Loucy (cell line): ENCODE measurements at regions not wholly inside any gene's neighbourhood (a gene's known extent, or its start where the extent isn't known, plus 50 kb on each side); places are given as distances from the start of the nearest gene placed in this dataset.

Experiments used
- H2AFZ ChIP-seq: fragments of 200-600 bp; sonication (generic); 2 replicates; pipeline ENCODE4 v1.6.0; 2016; ENCODE audit warnings: antibody characterized with exemption, mild to moderate bottlenecking, low read length, moderate library complexity
- H3F3A ChIP-seq: fragments of 200-600 bp; 2 replicates; pipeline ENCODE4 v1.6.0; 2016; ENCODE audit warnings: antibody characterized with exemption, low read depth, mild to moderate bottlenecking
- H3K27me3 ChIP-seq: fragments of 200-600 bp; sonication (generic); 2 replicates; pipeline ENCODE4 v1.6.1; 2014; ENCODE audit warnings: low read length, mild to moderate bottlenecking; ENCODE audit not compliant: insufficient read depth, poor library complexity, severe bottlenecking
- H3K36me3 ChIP-seq: fragments of 200-600 bp; sonication (generic); 2 replicates; pipeline ENCODE4 v1.6.1; 2016; ENCODE audit warnings: low read length; ENCODE audit not compliant: insufficient read depth
- H3K4me1 ChIP-seq: fragments of 200-600 bp; sonication (generic); 2 replicates; pipeline ENCODE4 v1.5.1; 2014; ENCODE audit warnings: low read length, mild to moderate bottlenecking; ENCODE audit not compliant: insufficient read depth, poor library complexity, severe bottlenecking
- H3K4me2 ChIP-seq: fragments of 200-600 bp; sonication (generic); 2 replicates; pipeline ENCODE4 v1.6.0; 2014; ENCODE audit warnings: antibody characterized with exemption, low read length, low read depth, mild to moderate bottlenecking; ENCODE audit not compliant: poor library complexity, severe bottlenecking
- H3K4me3 ChIP-seq: fragments of 200-600 bp; sonication (generic); 2 replicates; pipeline ENCODE4 v1.5.1; 2014; ENCODE audit warnings: low read length, mild to moderate bottlenecking, mixed read lengths; ENCODE audit not compliant: poor library complexity, severe bottlenecking
- H3K79me2 ChIP-seq: fragments of 200-600 bp; sonication (generic); 2 replicates; pipeline ENCODE4 v1.6.1; 2014; ENCODE audit warnings: low read length; ENCODE audit not compliant: insufficient read depth
- H3K9ac ChIP-seq: fragments of 200-600 bp; sonication (generic); 2 replicates; pipeline ENCODE4 v1.6.0; 2014; ENCODE audit warnings: mild to moderate bottlenecking, low read depth, low read length, moderate library complexity; ENCODE audit not compliant: poor library complexity, severe bottlenecking
- H3K9me2 ChIP-seq: fragments of 200-600 bp; sonication (generic); replicated peaks from 2 replicates; pipeline ENCODE4 v1.6.1; 2016; ENCODE audit warnings: low read depth, low read length, mixed read lengths
- H3K9me3 ChIP-seq: fragments of 200-600 bp; sonication (generic); 2 replicates; pipeline ENCODE4 v1.6.1; 2014; ENCODE audit warnings: mild to moderate bottlenecking, antibody characterized with exemption, low read length, low read depth; ENCODE audit not compliant: insufficient read depth
- H4K20me1 ChIP-seq: fragments of 200-600 bp; sonication (generic); 2 replicates; pipeline ENCODE4 v1.6.0; 2014; ENCODE audit warnings: antibody characterized with exemption, low read length, mild to moderate bottlenecking; ENCODE audit not compliant: insufficient read depth, poor library complexity, severe bottlenecking
- EZH2phosphoT487 ChIP-seq: fragments of 200-600 bp; IDR thresholded peaks from 2 replicates; pipeline ENCODE4 v1.6.1; 2018; ENCODE audit warnings: antibody characterized with exemption, mild to moderate bottlenecking, moderate library complexity, borderline replicate concordance
- TF ChIP-seq, protein P1 (sequence below): fragments of 200-600 bp; sonication (generic); conservative IDR thresholded peaks from 2 replicates; pipeline ENCODE4 v1.5.1; 2014; ENCODE audit warnings: mild to moderate bottlenecking, antibody characterized with exemption, low read length

DNA sequence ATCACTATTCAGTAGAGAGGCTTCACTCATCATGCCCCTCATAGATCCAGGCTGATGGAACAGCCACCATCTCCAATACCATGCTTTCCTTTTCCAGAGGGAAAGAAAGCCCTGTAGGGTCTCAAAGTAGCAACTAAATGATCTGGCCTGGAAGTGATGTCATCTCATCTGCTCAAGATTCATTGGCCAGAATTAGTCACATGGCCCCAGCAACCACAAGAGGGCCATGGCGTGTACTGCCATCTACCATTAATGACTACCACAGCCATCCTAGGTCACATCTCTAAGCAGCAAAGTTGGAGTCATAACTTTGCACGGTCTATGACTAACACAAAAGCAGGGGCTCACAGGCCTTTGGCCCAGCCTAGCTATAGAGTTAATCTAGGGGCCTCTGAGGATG is 194.8 kb downstream of the KIT start:
- no peaks in the 10 kb centered on the region for H3F3A ChIP-seq
- H3K4me2 ChIP-seq = no peak overlapping the region

GRCh38 chr4:54852054-54852453 is 194.3 kb downstream of the KIT start:
- Histone ChIP-seq H2AFZ (no peak overlapping the region), H3K4me2 (no peak overlapping the region), H4K20me1 (no peaks in the 10 kb centered on the region), H3K36me3 (no peaks in the 10 kb centered on the region), H3K9ac (no peak overlapping the region), H3K9me2 (no peaks in the 10 kb centered on the region), H3K27me3 (no peaks in the 10 kb centered on the region), H3K79me2 (no peaks in the 10 kb centered on the region), H3K4me3 (no peak overlapping the region), H3K9me3 (no peaks in the 10 kb centered on the region), H3F3A (no peaks in the 10 kb centered on the region), H3K4me1 (no peaks in the 10 kb centered on the region)
- no peak for TF ChIP-seq EZH2phosphoT487

More for the DNA sequence above, 194.8 kb downstream of the KIT start:
- Histone ChIP-seq H3K9me2 (no peaks in the 10 kb centered on the region), H4K20me1 (no peaks in the 10 kb centered on the region), H3K9ac (no peak overlapping the region), H3K9me3 (no peaks in the 10 kb centered on the region), H3K4me1 (no peaks in the 10 kb centered on the region), H3K79me2 (no peaks in the 10 kb centered on the region), H3K4me3 (no peak overlapping the region), H3K36me3 (no peaks in the 10 kb centered on the region), H2AFZ (no peak overlapping the region), H3K27me3 (no peaks in the 10 kb centered on the region)
- TF ChIP-seq, protein P1, sequence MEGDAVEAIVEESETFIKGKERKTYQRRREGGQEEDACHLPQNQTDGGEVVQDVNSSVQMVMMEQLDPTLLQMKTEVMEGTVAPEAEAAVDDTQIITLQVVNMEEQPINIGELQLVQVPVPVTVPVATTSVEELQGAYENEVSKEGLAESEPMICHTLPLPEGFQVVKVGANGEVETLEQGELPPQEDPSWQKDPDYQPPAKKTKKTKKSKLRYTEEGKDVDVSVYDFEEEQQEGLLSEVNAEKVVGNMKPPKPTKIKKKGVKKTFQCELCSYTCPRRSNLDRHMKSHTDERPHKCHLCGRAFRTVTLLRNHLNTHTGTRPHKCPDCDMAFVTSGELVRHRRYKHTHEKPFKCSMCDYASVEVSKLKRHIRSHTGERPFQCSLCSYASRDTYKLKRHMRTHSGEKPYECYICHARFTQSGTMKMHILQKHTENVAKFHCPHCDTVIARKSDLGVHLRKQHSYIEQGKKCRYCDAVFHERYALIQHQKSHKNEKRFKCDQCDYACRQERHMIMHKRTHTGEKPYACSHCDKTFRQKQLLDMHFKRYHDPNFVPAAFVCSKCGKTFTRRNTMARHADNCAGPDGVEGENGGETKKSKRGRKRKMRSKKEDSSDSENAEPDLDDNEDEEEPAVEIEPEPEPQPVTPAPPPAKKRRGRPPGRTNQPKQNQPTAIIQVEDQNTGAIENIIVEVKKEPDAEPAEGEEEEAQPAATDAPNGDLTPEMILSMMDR = no peak
- TF ChIP-seq EZH2phosphoT487 = no peak

DNA sequence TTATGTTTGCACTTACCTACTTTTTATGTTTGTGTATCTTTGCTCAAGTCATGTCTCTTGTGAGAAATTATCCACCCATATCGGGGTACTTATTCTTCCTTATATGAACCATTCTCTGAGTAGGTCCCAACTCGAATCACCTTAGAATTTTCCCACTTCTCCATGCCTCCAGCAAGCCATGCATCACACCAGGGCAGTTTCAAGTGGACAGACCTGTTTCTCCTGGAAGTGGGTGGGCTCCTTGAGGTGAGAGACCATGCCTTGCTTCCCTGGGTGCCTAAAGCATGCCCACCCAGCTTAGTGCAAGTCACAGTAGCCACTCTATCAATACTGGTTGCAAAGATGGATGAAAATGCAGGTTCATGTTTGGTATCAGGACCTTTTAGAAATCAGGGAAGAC is 187.2 kb downstream of the KIT start:
- H3K4me3 ChIP-seq = no peak overlapping the region
- TF ChIP-seq, protein P1 = no peak
- no peak for TF ChIP-seq EZH2phosphoT487
- H3K27me3 ChIP-seq = no peaks in the 10 kb centered on the region
- H3F3A ChIP-seq = no peaks in the 10 kb centered on the region
- no peaks in the 10 kb centered on the region for H3K9me3 ChIP-seq
- no peaks in the 10 kb centered on the region for H3K36me3 ChIP-seq
- no peak overlapping the region for H2AFZ ChIP-seq
- no peaks in the 10 kb centered on the region for H4K20me1 ChIP-seq
- no peaks in the 10 kb centered on the region for H3K9me2 ChIP-seq
- H3K4me2 ChIP-seq = no peak overlapping the region
- H3K9ac ChIP-seq = no peak overlapping the region
- no peaks in the 10 kb centered on the region for H3K79me2 ChIP-seq
- peaks cover 22% of the 10 kb centered on the region for H3K4me1 ChIP-seq

DNA sequence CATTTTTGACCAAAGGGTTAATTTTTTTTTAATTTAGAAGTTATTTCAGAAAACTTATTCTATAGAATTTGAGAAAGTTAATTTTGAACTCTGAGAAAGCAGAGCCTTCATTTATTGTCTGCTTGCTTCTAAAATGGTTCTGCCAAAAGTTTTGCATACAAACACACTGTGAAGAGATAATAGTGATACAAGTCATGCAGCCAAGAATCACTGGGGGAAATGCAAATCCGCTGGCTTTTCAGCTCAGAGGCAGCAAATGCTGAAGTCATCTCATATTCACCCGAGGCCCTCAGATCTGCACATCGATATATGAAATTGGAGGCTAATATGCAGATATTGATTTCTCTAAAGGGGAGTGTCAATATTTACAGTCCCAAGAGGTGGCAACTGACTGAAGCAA is 186.2 kb downstream of the KIT start:
- TF ChIP-seq EZH2phosphoT487 = no peak
- TF ChIP-seq, protein P1 = no peak
- Histone ChIP-seq H3K79me2 (no peaks in the 10 kb centered on the region), H3F3A (no peaks in the 10 kb centered on the region), H3K36me3 (no peaks in the 10 kb centered on the region), H4K20me1 (no peaks in the 10 kb centered on the region), H3K4me1 (peaks cover 22% of the 10 kb centered on the region), H3K9me2 (no peaks in the 10 kb centered on the region), H3K27me3 (no peaks in the 10 kb centered on the region), H2AFZ (no peak overlapping the region), H3K4me2 (no peak overlapping the region), H3K9ac (no peak overlapping the region), H3K4me3 (no peak overlapping the region), H3K9me3 (no peaks in the 10 kb centered on the region)
